ENCODE measurements at regions not wholly inside any gene's neighbourhood (a gene's known extent, or its start where the extent isn't known, plus 50 kb on each side); places are given as distances from the start of the nearest gene placed in this dataset.

GRCh38 chr14:53286301-53286700, 133.2 kb upstream of the DDHD1 start:
- H3K9me3 ChIP-seq (ENCODE audit: control insufficient read depth, insufficient read depth, low read depth, low read length), result no peaks in the 10 kb centered on the region
- peak in 1 of 2 donors; percentile 22 for DNase-seq (ENCODE audit: low read depth in 2 of 2)

GRCh38 chr14:53285821-53286220, 132.7 kb upstream of the DDHD1 start:
- DNase-seq (ENCODE audit: low read depth in 2 of 2), result peak in 1 of 2 donors; percentile 28
- Histone ChIP-seq H4K20me1 (ENCODE audit: control insufficient read depth, extremely low read depth, insufficient read depth, low read length) (no peaks in the 10 kb centered on the region), H3K79me2 (ENCODE audit: control insufficient read depth, insufficient read depth, low read length) (no peaks in the 10 kb centered on the region), H2AFZ (ENCODE audit: low read length) (no peak overlapping the region), H3K36me3 (ENCODE audit: control insufficient read depth, insufficient read depth, low read length) (no peaks in the 10 kb centered on the region), H3K9me3 (ENCODE audit: control insufficient read depth, insufficient read depth, low read depth, low read length) (no peaks in the 10 kb centered on the region), H3K4me1 (ENCODE audit: control insufficient read depth, extremely low read depth, insufficient read depth, low read length) (no peaks in the 10 kb centered on the region), H3K4me2 (ENCODE audit: extremely low read depth, insufficient read depth, low read length) (no peak overlapping the region), H3K4me3 (replicated peaks in 1 of 4; ENCODE audit: control extremely low read depth in 1 of 4, insufficient read depth in 1 of 4, low read depth in 3 of 4, low read length in 4 of 4) (no peak overlapping the region), H3K27me3 (ENCODE audit: control insufficient read depth, insufficient read depth, low read length) (no peaks in the 10 kb centered on the region), H3K27ac (ENCODE audit: insufficient read depth, low read length) (no peak overlapping the region), H3K9ac (ENCODE audit: insufficient read depth, low read length) (no peak overlapping the region)
- TF ChIP-seq CTCF (conservative IDR thresholded peaks at IDR 0.05 in 1 of 2, IDR thresholded peaks at IDR 0.05 in 1 of 2; ENCODE audit: low read depth in 1 of 2, low read length in 2 of 2) (peak in 1 of 2 donors; percentile 6), EZH2 (IDR thresholded peaks at IDR 0.05; ENCODE audit: low read length, missing control alignments) (no peak)

More at GRCh38 chr14:53286301-53286700, 133.2 kb upstream of the DDHD1 start:
- TF ChIP-seq CTCF (conservative IDR thresholded peaks at IDR 0.05 in 1 of 2, IDR thresholded peaks at IDR 0.05 in 1 of 2; ENCODE audit: low read depth in 1 of 2, low read length in 2 of 2) (no peak), EZH2 (IDR thresholded peaks at IDR 0.05; ENCODE audit: low read length, missing control alignments) (no peak)
- Histone ChIP-seq H3K4me2 (ENCODE audit: extremely low read depth, insufficient read depth, low read length) (no peak overlapping the region), H2AFZ (ENCODE audit: low read length) (no peak overlapping the region), H3K27me3 (ENCODE audit: control insufficient read depth, insufficient read depth, low read length) (no peaks in the 10 kb centered on the region), H3K27ac (ENCODE audit: insufficient read depth, low read length) (no peak overlapping the region), H3K4me3 (replicated peaks in 1 of 4; ENCODE audit: control extremely low read depth in 1 of 4, insufficient read depth in 1 of 4, low read depth in 3 of 4, low read length in 4 of 4) (no peak overlapping the region), H4K20me1 (ENCODE audit: control insufficient read depth, extremely low read depth, insufficient read depth, low read length) (no peaks in the 10 kb centered on the region), H3K36me3 (ENCODE audit: control insufficient read depth, insufficient read depth, low read length) (no peaks in the 10 kb centered on the region), H3K79me2 (ENCODE audit: control insufficient read depth, insufficient read depth, low read length) (no peaks in the 10 kb centered on the region), H3K9ac (ENCODE audit: insufficient read depth, low read length) (no peak overlapping the region), H3K4me1 (ENCODE audit: control insufficient read depth, extremely low read depth, insufficient read depth, low read length) (no peaks in the 10 kb centered on the region)

- no peak for TF ChIP-seq EZH2 (IDR thresholded peaks at IDR 0.05; ENCODE audit: low read length, missing control alignments)
- no peak for TF ChIP-seq CTCF (conservative IDR thresholded peaks at IDR 0.05 in 1 of 2, IDR thresholded peaks at IDR 0.05 in 1 of 2; ENCODE audit: low read depth in 1 of 2, low read length in 2 of 2)
- H3K36me3 ChIP-seq (ENCODE audit: control insufficient read depth, insufficient read depth, low read length), result no peaks in the 10 kb centered on the region
- H3K4me2 ChIP-seq (ENCODE audit: extremely low read depth, insufficient read depth, low read length), result no peak overlapping the region
- H3K4me3 ChIP-seq (replicated peaks in 1 of 4; ENCODE audit: control extremely low read depth in 1 of 4, insufficient read depth in 1 of 4, low read depth in 3 of 4, low read length in 4 of 4), result no peak overlapping the region
- H3K4me1 ChIP-seq (ENCODE audit: control insufficient read depth, extremely low read depth, insufficient read depth, low read length), result no peaks in the 10 kb centered on the region
- no peaks in the 10 kb centered on the region for H3K79me2 ChIP-seq (ENCODE audit: control insufficient read depth, insufficient read depth, low read length)
- no peak overlapping the region for H3K27ac ChIP-seq (ENCODE audit: insufficient read depth, low read length)
- H3K27me3 ChIP-seq (ENCODE audit: control insufficient read depth, insufficient read depth, low read length), result no peaks in the 10 kb centered on the region
- H4K20me1 ChIP-seq (ENCODE audit: control insufficient read depth, extremely low read depth, insufficient read depth, low read length), result no peaks in the 10 kb centered on the region
- DNase-seq (ENCODE audit: low read depth in 2 of 2), result no peak
- H3K9ac ChIP-seq (ENCODE audit: insufficient read depth, low read length), result no peak overlapping the region
- no peaks in the 10 kb centered on the region for H3K9me3 ChIP-seq (ENCODE audit: control insufficient read depth, insufficient read depth, low read depth, low read length)
- H2AFZ ChIP-seq (ENCODE audit: low read length), result no peak overlapping the region
These were observed 131.9 kb upstream of the DDHD1 start for GRCh38 chr14:53285064-53285463.

Data from fibroblast of lung (primary cell).